DMS153 treated with DMSO at 0.1 percent for 48 hours (cell line): ENCODE measurements at regions not wholly inside any gene's neighbourhood (a gene's known extent, or its start where the extent isn't known, plus 50 kb on each side); places are given as distances from the start of the nearest gene placed in this dataset.

ENCODE experiments used
- DNase-seq: peaks from one replicate; lab custom pipeline; 2025; ENCODE audit not compliant: unreplicated experiment; lab: John Stamatoyannopoulos, UW

- no peak for DNase-seq
Measured at GRCh38 chr6:5946701-5947100, 60.0 kb downstream of the NRN1 start.

DNA sequence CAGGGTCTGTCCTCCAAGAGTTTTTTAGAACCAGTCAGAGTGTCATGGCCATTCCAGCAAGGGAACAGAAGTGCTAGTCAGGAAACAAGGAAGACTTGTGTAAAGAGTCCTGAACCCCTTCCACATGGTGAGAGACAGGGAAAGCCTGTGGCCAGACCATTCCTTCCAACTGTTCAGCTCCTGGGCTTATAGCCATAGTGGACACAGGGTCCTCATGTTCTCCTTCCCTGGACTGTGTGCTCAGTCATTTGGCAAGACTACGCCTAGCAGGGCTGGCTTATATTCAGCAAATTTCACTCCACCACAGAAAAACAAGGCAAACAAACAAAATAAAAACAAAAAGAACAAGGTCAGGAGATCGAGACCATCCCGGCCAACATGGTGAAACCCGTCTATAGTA is 60.5 kb downstream of the NRN1 start:
- no peak for DNase-seq

DNA sequence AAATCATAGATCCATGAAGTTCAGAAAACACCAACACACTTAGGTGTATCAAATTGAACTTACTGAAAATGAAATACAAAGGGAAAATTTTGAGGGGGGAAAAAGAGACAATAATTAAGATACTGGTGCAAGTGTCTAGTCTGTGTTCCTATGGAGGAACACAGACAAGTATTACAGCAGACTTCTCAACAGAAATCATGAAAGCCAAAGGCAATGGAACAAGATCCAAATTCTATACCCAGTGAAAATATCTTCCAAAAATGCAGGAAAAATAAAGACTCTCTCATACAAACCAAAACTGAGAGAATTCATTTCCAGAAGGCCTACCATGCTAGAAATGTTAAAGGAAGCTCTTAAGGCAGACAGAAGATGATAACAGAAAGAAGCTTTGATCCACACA is 63.1 kb downstream of the NRN1 start:
- no peak for DNase-seq

DNA sequence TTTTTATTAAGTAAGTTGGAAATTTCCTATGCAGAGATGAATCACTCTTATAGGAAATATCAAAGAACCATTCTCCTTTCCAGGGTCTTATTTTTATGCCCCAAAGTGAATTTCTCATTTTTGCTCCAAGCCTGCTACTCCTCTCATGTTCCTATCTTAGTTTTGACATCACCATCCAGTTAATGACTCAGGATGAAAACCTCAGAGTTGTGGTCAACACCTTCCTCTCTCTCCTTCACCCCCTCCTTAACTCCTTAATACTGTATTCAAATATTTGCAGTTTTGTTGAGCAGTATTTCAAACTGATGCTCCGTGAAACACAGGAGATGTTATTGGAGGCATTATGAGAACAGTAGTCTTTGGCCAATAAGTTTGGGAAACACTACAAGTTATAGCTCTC is 64.1 kb downstream of the NRN1 start:
- no peak for DNase-seq

- DNase-seq = no peak
Measured at GRCh38 chr6:5941188-5941587, 65.5 kb downstream of the NRN1 start.

- DNase-seq = no peak
Measured at GRCh38 chr6:5938934-5939333, 67.8 kb downstream of the NRN1 start.

- no peak for DNase-seq
Measured at GRCh38 chr6:5937936-5938706, 68.6 kb downstream of the NRN1 start.

DNA sequence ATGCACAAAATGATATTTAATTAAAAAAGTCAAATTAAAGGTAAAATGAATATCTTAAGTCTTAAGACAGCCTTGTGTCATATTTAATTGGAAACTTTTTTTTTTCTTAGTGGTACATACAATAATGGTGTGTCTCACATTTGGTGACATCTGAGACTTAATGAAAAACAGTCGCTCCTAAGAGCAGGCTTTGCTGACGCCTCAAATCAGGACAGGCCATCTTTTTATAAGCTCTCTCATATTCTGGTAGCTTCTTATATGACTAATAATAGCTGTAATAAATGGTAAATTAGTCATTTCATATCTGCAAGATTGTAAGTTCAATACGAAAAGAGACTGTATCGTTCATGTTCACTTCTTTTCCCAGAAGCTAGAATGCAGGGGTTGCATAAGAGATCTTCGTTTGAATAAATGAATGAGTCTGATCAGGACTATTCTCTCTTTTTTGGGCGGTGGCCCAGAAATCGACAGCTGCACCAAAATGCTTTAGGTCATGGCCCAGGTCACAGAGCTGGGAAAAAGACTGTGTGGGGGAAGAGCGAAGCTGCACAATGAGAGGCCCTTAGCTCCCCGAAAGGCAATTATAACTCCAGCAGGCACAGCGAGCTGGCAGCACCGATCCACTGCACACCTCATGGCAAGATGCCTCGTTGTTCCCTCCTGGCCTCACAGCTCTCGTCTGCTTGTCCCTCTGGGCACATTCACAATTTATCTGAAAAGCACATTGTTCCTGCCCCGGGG is 69.4 kb downstream of the NRN1 start:
- no peak for DNase-seq

- no peak for DNase-seq
Measured at GRCh38 chr6:5936631-5937030, 70.1 kb downstream of the NRN1 start.

DNA sequence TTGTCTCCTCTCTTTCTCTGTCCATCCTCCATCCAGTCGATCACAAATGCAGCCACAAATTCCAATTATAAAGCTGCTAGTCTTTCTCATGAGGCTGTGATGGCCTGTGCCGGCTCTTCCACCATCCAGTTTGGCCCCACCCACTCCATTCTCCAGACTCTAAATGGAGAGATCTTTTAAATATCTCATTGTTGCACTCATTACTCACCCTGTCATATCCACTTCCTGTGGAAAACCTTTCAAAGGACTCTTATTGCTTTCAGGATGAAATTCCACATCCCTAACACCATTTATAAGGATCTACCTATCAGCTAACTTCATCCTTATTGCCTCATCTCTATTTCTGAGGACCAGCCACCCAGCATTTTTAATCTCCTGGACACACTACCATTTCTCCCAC is 70.6 kb downstream of the NRN1 start:
- no peak for DNase-seq

DNA sequence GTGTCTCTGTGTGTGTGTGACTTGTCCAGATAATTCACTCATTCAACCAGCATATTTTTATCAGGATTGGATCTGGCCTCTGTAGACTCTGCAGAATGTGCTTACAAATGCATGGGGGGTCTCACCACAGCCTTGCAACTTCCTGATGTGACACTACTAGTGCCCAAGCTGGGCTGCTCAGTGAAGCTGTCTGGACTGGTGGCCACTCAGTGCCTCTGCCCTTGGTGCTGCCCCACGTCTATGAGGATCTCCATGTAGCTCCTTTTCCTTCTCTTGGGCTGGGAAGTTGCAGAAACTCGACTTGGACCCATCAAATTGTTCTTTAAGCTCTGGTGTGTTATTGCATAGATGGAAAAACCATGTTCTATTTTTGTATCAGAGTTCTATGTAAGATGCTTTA is 75.8 kb downstream of the NRN1 start:
- no peak for DNase-seq

DNA sequence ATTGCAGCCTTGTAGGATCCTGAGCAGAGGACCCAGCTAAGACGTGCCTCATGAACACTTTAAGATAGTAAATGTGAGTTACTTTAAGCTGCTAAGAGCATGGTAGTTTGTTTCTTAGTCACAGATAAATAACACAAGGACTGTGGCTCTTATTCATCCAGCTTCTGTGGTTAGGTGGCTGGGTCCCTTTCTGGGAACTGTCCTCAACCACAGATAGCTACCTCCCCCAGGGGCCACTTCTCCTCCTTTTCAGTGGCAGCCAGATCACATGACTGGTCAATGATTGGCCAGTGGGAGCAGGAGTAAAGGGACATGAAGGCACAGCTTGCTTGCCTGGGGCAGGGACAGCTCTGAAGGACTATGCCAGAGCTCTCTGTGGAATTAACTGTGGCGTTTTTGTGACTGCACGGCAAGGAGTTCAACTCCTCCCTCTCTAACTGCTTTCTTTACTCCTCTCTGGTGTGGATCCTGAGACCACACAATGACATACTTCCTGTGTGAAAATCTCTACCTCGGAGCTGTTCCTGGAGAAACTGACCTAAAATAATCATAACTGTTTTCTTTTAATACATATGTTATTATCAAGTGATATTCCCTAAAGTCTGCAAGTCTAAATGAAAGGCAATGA is 76.5 kb downstream of the NRN1 start:
- DNase-seq = no peak

- DNase-seq = no peak
Measured at GRCh38 chr6:5923840-5924239, 82.9 kb downstream of the NRN1 start.

DNA sequence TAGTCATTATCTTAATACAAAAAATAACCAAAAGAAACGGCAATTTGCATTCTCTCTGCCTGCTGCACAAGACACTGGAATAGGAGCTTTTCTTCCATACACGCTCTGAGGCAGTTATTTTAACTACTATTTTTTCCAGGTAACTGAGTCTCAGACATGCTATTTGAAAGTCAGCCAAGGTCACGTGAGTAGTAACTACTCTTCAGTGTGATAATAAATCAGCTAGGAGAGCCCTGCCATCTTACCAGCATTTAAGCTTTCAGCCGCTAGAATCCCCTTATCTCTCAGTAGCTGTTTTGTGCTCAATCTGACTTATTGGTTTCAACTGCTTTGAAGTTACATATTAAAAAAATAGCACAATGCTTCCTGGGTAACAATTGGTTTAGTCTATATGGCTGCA is 84.5 kb downstream of the NRN1 start:
- no peak for DNase-seq

DNA sequence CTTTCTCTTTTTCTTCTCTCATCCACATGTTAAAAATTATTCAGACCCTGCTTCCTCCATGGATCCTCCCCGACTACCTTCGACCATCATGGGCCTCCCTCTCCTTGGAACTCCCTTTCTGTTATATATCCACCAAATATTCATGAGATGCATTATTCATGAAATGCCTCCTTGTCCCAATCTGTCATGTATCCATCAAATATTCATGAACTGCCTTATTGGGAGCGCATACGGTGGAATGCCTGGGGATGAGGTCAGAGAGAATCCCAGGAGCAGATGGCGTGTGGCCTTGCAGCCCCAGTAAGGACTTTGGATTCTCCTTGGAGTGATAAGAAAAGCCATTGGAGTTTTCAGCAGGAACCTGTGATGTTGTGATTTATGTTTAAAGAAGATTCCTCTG is 97.0 kb downstream of the NRN1 start:
- DNase-seq = no peak

DNA sequence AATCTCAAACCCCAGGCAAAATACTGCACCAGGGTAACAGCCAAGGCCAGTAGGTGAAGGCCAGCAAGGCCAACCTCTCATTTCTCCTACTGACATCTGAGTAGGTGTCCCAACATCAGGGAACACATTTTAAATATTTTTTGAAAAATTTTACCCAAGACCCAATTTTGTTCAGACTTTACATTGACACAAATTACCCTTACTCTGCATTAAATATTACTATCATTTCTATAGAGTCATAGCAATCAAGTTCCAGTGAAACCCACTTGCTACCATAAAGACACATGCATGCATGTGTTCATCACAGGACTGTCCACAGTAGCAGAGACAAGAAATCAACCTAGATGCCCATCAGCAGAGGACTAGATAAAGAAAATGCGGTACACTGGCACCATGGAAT is 99.9 kb downstream of the NRN1 start:
- no peak for DNase-seq

GRCh38 chr6:5906340-5906670 is 100.4 kb downstream of the NRN1 start:
- no peak for DNase-seq

GRCh38 chr6:5905431-5906339 is 101.0 kb downstream of the NRN1 start:
- DNase-seq = no peak

- DNase-seq = no peak
Measured at GRCh38 chr6:5904532-5904931, 102.2 kb downstream of the NRN1 start.

DNA sequence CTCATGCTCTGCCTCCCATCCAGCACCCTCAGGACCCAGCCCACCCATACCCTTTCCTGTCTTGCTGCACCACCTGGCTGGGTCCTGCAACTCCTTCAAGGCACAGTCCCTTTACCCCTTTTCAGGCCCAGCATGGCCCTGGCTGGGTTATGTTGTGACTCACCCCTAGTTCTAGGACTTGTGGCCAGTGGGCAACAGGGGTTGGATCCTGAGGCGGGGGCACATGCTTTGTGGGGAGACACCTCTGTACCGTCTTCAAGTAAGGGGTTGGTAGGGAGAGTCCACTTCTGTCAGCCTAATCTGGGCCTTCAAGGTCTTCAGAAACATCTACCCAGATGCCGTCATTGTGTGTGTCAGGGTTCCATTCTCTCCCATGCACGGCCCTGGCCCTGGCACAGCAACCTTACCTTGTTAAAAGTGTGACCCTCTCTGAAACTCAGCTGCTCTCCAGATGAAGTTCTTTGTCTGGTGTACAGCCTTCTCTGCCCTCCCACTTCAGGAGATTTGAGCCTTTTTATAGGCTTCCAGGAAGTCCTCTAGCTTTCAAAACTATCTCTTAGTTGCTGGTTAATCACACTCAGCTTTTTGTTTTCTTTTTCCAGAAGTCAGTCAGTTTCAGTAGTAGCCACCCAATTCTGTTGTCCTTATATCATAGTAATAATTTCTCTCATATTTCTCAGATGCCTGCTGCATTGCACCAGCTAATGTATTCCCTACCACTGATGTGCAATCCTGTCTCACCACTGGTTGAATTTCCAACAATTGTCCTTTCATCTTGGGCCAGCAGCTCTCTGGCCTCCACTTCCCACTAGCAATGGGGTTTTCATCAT is 107.3 kb downstream of the NRN1 start:
- no peak for DNase-seq
